ENCODE measurements at regions not wholly inside any gene's neighbourhood (a gene's known extent, or its start where the extent isn't known, plus 50 kb on each side); places are given as distances from the start of the nearest gene placed in this dataset.

GRCh38 chr14:43413084-43413483 lies 1094.0 kb downstream of the FSCB start:
- H3K27me3 ChIP-seq (ENCODE audit: insufficient read depth, low read length): no peaks in the 10 kb centered on the region
- WGBS (ENCODE audit: extremely low coverage, insufficient coverage, insufficient read length): no CpG with 5 or more reads among the region's 2 CpGs

DNA sequence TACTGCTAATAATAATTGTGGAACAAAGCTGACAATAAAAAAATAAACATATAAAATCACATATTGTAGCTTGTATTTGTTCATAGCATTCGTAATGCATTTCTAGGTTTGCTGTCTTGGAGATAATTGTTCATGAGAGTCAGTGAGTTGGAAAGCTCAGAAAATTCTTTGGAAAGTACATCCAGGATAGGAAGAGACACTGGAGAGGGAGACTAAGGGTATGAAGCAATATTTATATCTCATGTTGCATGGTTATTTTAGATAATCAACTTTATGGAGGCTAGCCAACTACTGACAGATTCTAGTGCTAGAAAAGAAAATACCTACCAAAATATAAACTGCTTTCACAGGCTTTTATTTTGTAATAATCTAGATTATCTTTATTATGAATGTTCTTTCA lies 1095.2 kb downstream of the FSCB start:
- Histone ChIP-seq H2AK5ac (ENCODE audit: low read length) (no peak overlapping the region), H3K79me2 (ENCODE audit: control insufficient read depth, insufficient read depth, low read length, poor library complexity) (no peaks in the 10 kb centered on the region), H3K27me3 (ENCODE audit: insufficient read depth, low read length) (no peaks in the 10 kb centered on the region), H3K9me3 (ENCODE audit: insufficient read depth, low read depth, low read length) (no peaks in the 10 kb centered on the region), H3K4ac (ENCODE audit: low read depth, low read length) (no peak overlapping the region), H4K91ac (ENCODE audit: low read depth, low read length) (no peak overlapping the region), H3K27ac (ENCODE audit: low read depth, low read length) (no peak overlapping the region), H3K4me3 (ENCODE audit: low read depth, low read length) (no peak overlapping the region), H2BK5ac (ENCODE audit: low read depth, low read length, poor library complexity) (no peak overlapping the region), H3K4me1 (ENCODE audit: control insufficient read depth in 1 of 2, insufficient read depth in 2 of 2, low read length in 2 of 2) (no peaks in the 10 kb centered on the region), H3K79me1 (ENCODE audit: low read length) (no peaks in the 10 kb centered on the region), H4K12ac (ENCODE audit: low read depth, low read length) (no peak overlapping the region), H3K18ac (ENCODE audit: low read length) (no peak overlapping the region), H3K9ac (ENCODE audit: low read length) (no peak overlapping the region), H3K36me3 (ENCODE audit: control insufficient read depth in 1 of 2, insufficient read depth in 2 of 2, low read length in 2 of 2) (no peaks in the 10 kb centered on the region), H2BK12ac (ENCODE audit: low read length) (no peak overlapping the region), H2AFZ (ENCODE audit: insufficient read depth, low read length, poor library complexity) (no peak overlapping the region), H4K8ac (ENCODE audit: low read depth, low read length) (no peak overlapping the region), H2BK120ac (ENCODE audit: insufficient read depth, low read length, poor library complexity) (no peak overlapping the region), H3K23ac (ENCODE audit: low read length) (no peak overlapping the region), H3K4me2 (ENCODE audit: low read length) (no peak overlapping the region), H3K14ac (ENCODE audit: low read length) (no peak overlapping the region)
- WGBS (ENCODE audit: extremely low coverage, insufficient coverage, insufficient read length): no CpG with 5 or more reads among the region's 1 CpG
- DNase-seq: no peak

More at GRCh38 chr14:43413084-43413483, 1094.0 kb downstream of the FSCB start:
- H3K23ac ChIP-seq (ENCODE audit: low read length): no peak overlapping the region
- H3K4me1 ChIP-seq (ENCODE audit: control insufficient read depth in 1 of 2, insufficient read depth in 2 of 2, low read length in 2 of 2): no peaks in the 10 kb centered on the region
- no peak overlapping the region for H2BK12ac ChIP-seq (ENCODE audit: low read length)
- no peak overlapping the region for H2BK5ac ChIP-seq (ENCODE audit: low read depth, low read length, poor library complexity)
- no peak overlapping the region for H2AK5ac ChIP-seq (ENCODE audit: low read length)
- no peaks in the 10 kb centered on the region for H3K79me1 ChIP-seq (ENCODE audit: low read length)
- H2AFZ ChIP-seq (ENCODE audit: insufficient read depth, low read length, poor library complexity): no peak overlapping the region
- H4K8ac ChIP-seq (ENCODE audit: low read depth, low read length): no peak overlapping the region
- H3K4me2 ChIP-seq (ENCODE audit: low read length): no peak overlapping the region
- H3K9me3 ChIP-seq (ENCODE audit: insufficient read depth, low read depth, low read length): peaks cover 2% of the 10 kb centered on the region
- H2BK120ac ChIP-seq (ENCODE audit: insufficient read depth, low read length, poor library complexity): no peak overlapping the region
- H3K4me3 ChIP-seq (ENCODE audit: low read depth, low read length): no peak overlapping the region
- no peak overlapping the region for H3K27ac ChIP-seq (ENCODE audit: low read depth, low read length)
- H3K4ac ChIP-seq (ENCODE audit: low read depth, low read length): no peak overlapping the region
- no peak for DNase-seq
- H4K12ac ChIP-seq (ENCODE audit: low read depth, low read length): no peak overlapping the region
- no peaks in the 10 kb centered on the region for H3K79me2 ChIP-seq (ENCODE audit: control insufficient read depth, insufficient read depth, low read length, poor library complexity)
- no peak overlapping the region for H3K14ac ChIP-seq (ENCODE audit: low read length)
- H3K36me3 ChIP-seq (ENCODE audit: control insufficient read depth in 1 of 2, insufficient read depth in 2 of 2, low read length in 2 of 2): no peaks in the 10 kb centered on the region
- H3K9ac ChIP-seq (ENCODE audit: low read length): no peak overlapping the region
- H3K18ac ChIP-seq (ENCODE audit: low read length): no peak overlapping the region
- H4K91ac ChIP-seq (ENCODE audit: low read depth, low read length): no peak overlapping the region

DNA sequence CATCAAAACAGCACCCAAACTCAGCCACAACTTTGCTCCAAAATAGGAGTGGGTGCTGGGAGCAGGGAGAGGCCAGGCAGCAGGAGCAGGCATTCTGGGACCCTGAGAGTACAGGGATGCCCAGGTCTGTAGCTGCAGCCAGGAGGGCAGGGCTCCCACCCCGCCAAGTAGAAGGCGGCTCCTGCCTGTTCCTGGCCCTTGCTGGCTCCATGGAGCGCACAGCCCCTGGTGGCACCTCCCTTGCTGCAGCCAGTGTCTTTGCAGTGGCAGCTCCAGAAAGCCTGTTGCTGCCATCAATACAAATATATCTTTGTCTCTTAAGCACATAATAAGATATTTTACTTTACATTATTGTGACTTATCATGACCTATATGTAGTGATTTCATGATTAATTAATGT lies 1096.5 kb downstream of the FSCB start:
- no peaks in the 10 kb centered on the region for H3K79me2 ChIP-seq (ENCODE audit: control insufficient read depth, insufficient read depth, low read length, poor library complexity)
- no peaks in the 10 kb centered on the region for H3K36me3 ChIP-seq (ENCODE audit: control insufficient read depth in 1 of 2, insufficient read depth in 2 of 2, low read length in 2 of 2)
- no peak overlapping the region for H3K14ac ChIP-seq (ENCODE audit: low read length)
- H3K27me3 ChIP-seq (ENCODE audit: insufficient read depth, low read length): no peaks in the 10 kb centered on the region
- no peak overlapping the region for H2AK5ac ChIP-seq (ENCODE audit: low read length)
- no peak overlapping the region for H3K4me2 ChIP-seq (ENCODE audit: low read length)
- H4K8ac ChIP-seq (ENCODE audit: low read depth, low read length): no peak overlapping the region
- no CpG with 5 or more reads among the region's 3 CpGs for WGBS (ENCODE audit: extremely low coverage, insufficient coverage, insufficient read length)
- no peak overlapping the region for H3K4me3 ChIP-seq (ENCODE audit: low read depth, low read length)
- H2AFZ ChIP-seq (ENCODE audit: insufficient read depth, low read length, poor library complexity): no peak overlapping the region
- H3K23ac ChIP-seq (ENCODE audit: low read length): no peak overlapping the region
- H2BK12ac ChIP-seq (ENCODE audit: low read length): no peak overlapping the region
- no peaks in the 10 kb centered on the region for H3K9me3 ChIP-seq (ENCODE audit: insufficient read depth, low read depth, low read length)
- H3K4me1 ChIP-seq (ENCODE audit: control insufficient read depth in 1 of 2, insufficient read depth in 2 of 2, low read length in 2 of 2): no peaks in the 10 kb centered on the region
- no peak overlapping the region for H3K18ac ChIP-seq (ENCODE audit: low read length)
- H3K4ac ChIP-seq (ENCODE audit: low read depth, low read length): no peak overlapping the region
- DNase-seq: no peak
- no peaks in the 10 kb centered on the region for H3K79me1 ChIP-seq (ENCODE audit: low read length)
- no peak overlapping the region for H3K27ac ChIP-seq (ENCODE audit: low read depth, low read length)
- no peak overlapping the region for H3K9ac ChIP-seq (ENCODE audit: low read length)
- H4K91ac ChIP-seq (ENCODE audit: low read depth, low read length): no peak overlapping the region
- H2BK120ac ChIP-seq (ENCODE audit: insufficient read depth, low read length, poor library complexity): no peak overlapping the region
- no peak overlapping the region for H2BK5ac ChIP-seq (ENCODE audit: low read depth, low read length, poor library complexity)
- H4K12ac ChIP-seq (ENCODE audit: low read depth, low read length): no peak overlapping the region

- no peak overlapping the region for H3K4me3 ChIP-seq (ENCODE audit: low read depth, low read length)
- H2BK120ac ChIP-seq (ENCODE audit: insufficient read depth, low read length, poor library complexity): no peak overlapping the region
- no peak overlapping the region for H2BK12ac ChIP-seq (ENCODE audit: low read length)
Observed at GRCh38 chr14:43408472-43408871, 1098.6 kb downstream of the FSCB start.

More at GRCh38 chr14:43408472-43408871, 1098.6 kb downstream of the FSCB start:
- H3K79me2 ChIP-seq (ENCODE audit: control insufficient read depth, insufficient read depth, low read length, poor library complexity): no peaks in the 10 kb centered on the region
- no peaks in the 10 kb centered on the region for H3K27me3 ChIP-seq (ENCODE audit: insufficient read depth, low read length)
- H4K12ac ChIP-seq (ENCODE audit: low read depth, low read length): no peak overlapping the region
- no peaks in the 10 kb centered on the region for H3K4me1 ChIP-seq (ENCODE audit: control insufficient read depth in 1 of 2, insufficient read depth in 2 of 2, low read length in 2 of 2)
- H4K8ac ChIP-seq (ENCODE audit: low read depth, low read length): no peak overlapping the region
- H3K36me3 ChIP-seq (ENCODE audit: control insufficient read depth in 1 of 2, insufficient read depth in 2 of 2, low read length in 2 of 2): no peaks in the 10 kb centered on the region
- H3K4me2 ChIP-seq (ENCODE audit: low read length): no peak overlapping the region
- no peak overlapping the region for H3K18ac ChIP-seq (ENCODE audit: low read length)
- H3K27ac ChIP-seq (ENCODE audit: low read depth, low read length): no peak overlapping the region
- no peak overlapping the region for H3K23ac ChIP-seq (ENCODE audit: low read length)
- H2BK5ac ChIP-seq (ENCODE audit: low read depth, low read length, poor library complexity): no peak overlapping the region
- H3K79me1 ChIP-seq (ENCODE audit: low read length): no peaks in the 10 kb centered on the region
- H3K14ac ChIP-seq (ENCODE audit: low read length): no peak overlapping the region
- no peak overlapping the region for H2AK5ac ChIP-seq (ENCODE audit: low read length)
- H3K4ac ChIP-seq (ENCODE audit: low read depth, low read length): no peak overlapping the region
- H3K9me3 ChIP-seq (ENCODE audit: insufficient read depth, low read depth, low read length): no peaks in the 10 kb centered on the region
- H3K9ac ChIP-seq (ENCODE audit: low read length): no peak overlapping the region
- H2AFZ ChIP-seq (ENCODE audit: insufficient read depth, low read length, poor library complexity): no peak overlapping the region
- no peak for DNase-seq
- no peak overlapping the region for H4K91ac ChIP-seq (ENCODE audit: low read depth, low read length)
